ENCODE measurements at regions not wholly inside any gene's neighbourhood (a gene's known extent, or its start where the extent isn't known, plus 50 kb on each side); places are given as distances from the start of the nearest gene placed in this dataset.

DNA sequence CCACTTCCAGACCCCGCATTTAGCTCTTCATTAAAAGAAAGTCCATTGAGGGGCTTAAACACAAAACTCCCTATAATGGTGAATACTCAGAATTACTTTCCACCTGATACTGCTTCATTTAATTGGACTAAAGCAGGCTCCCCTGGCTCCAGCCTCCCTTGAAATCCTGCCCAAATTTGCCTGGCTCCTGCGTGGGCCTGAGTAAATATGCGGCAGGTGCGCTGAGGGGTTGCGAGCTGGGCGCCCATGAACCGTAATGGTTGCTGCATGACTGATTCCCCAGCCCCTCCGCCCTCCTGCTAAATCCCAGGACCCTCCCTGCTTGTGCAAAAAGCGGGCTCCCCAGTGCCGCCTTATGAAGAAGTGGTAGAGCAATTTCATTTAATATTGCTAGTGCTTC is 639.7 kb downstream of the BNC2 start:
- DNase-seq: no peak
- Mint-ChIP-seq H3K4me1 (no peaks in the 10 kb centered on the region), H3K9me3 (peaks cover 5 to 25% (median 13%) of the 10 kb centered on the region in 5 donors), H3K36me3 (no peaks in the 10 kb centered on the region), H3K27ac (no peak overlapping the region), H3K27me3 (no peaks in the 10 kb centered on the region), H3K4me3 (no peak overlapping the region)
- ChIA-PET POLR2A (no interaction called here), CTCF (no interaction called here)
- Histone ChIP-seq H3K36me3 (ENCODE audit: insufficient read depth, low read length) (no peaks in the 10 kb centered on the region), H3K27ac (ENCODE audit: low read depth, low read length) (no peak overlapping the region), H3K9me3 (ENCODE audit: low read length) (no peaks in the 10 kb centered on the region), H3K27me3 (ENCODE audit: insufficient read depth, low read length, poor library complexity, severe bottlenecking) (no peaks in the 10 kb centered on the region), H3K4me3 (ENCODE audit: low read length) (no peak overlapping the region), H3K4me1 (ENCODE audit: insufficient read depth, low read length) (no peaks in the 10 kb centered on the region)

DNA sequence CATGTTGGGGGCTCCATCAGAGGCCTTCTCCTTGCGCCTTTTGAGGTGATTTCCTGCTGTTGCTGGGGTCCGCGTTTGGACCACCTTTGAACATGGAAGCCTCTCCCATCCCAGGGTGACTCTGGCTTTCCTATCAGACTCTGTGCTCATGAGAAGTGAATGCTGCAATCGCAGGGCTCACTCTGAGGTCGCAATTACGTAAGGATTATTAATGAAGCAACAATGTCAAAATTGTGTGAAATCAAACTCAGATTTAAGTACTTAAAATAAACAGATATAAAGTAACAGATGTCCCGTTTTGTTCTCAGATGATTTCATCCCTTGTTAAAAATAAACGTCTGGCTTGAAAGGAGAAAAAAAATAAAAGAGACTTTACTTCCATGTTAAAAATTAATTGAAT is 634.2 kb downstream of the BNC2 start:
- no peaks in the 10 kb centered on the region for H3K4me1 Mint-ChIP-seq
- no peaks in the 10 kb centered on the region for H3K27me3 Mint-ChIP-seq
- DNase-seq: no peak
- Histone ChIP-seq H3K36me3 (ENCODE audit: insufficient read depth, low read length) (no peaks in the 10 kb centered on the region), H3K4me1 (ENCODE audit: insufficient read depth, low read length) (no peaks in the 10 kb centered on the region), H3K27ac (ENCODE audit: low read depth, low read length) (no peak overlapping the region), H3K9me3 (ENCODE audit: low read length) (no peaks in the 10 kb centered on the region), H3K27me3 (ENCODE audit: insufficient read depth, low read length, poor library complexity, severe bottlenecking) (no peaks in the 10 kb centered on the region), H3K4me3 (ENCODE audit: low read length) (no peak overlapping the region)
- H3K9me3 Mint-ChIP-seq: peaks cover 7 to 22% (median 9%) of the 10 kb centered on the region in 5 donors
- no peak overlapping the region for H3K4me3 Mint-ChIP-seq
- H3K36me3 Mint-ChIP-seq: no peaks in the 10 kb centered on the region
- POLR2A ChIA-PET: no interaction called here
- CTCF ChIA-PET: no interaction called here
- no peak overlapping the region for H3K27ac Mint-ChIP-seq

DNA sequence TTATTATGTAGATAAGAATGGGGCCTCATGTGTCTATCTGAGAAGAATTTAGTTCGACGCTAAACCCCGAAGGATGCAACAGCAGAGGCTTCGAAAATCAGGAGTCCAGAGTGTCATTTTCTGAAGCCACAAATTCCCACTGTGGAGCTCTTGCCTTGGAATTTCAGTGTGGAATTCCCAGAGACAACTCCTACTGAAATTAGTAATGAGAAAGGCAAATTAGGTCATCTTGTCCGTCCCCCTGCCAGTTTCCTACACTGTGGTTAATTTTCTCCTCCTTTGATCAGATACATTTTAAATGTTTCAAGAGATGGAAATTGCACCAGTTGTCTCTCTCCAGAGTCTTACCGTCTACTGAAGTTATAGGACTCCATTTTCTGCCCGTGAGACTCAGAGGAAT is 633.6 kb downstream of the BNC2 start:
- H3K27ac Mint-ChIP-seq: no peak overlapping the region
- Histone ChIP-seq H3K27me3 (ENCODE audit: insufficient read depth, low read length, poor library complexity, severe bottlenecking) (no peaks in the 10 kb centered on the region), H3K9me3 (ENCODE audit: low read length) (no peaks in the 10 kb centered on the region), H3K4me1 (ENCODE audit: insufficient read depth, low read length) (no peaks in the 10 kb centered on the region), H3K4me3 (ENCODE audit: low read length) (no peak overlapping the region), H3K27ac (ENCODE audit: low read depth, low read length) (no peak overlapping the region), H3K36me3 (ENCODE audit: insufficient read depth, low read length) (no peaks in the 10 kb centered on the region)
- peaks cover 4 to 22% (median 9%) of the 10 kb centered on the region in 5 donors for H3K9me3 Mint-ChIP-seq
- ChIA-PET POLR2A (no interaction called here), CTCF (no interaction called here)
- no peaks in the 10 kb centered on the region for H3K27me3 Mint-ChIP-seq
- no peaks in the 10 kb centered on the region for H3K4me1 Mint-ChIP-seq
- no peak for DNase-seq
- no peaks in the 10 kb centered on the region for H3K36me3 Mint-ChIP-seq
- H3K4me3 Mint-ChIP-seq: no peak overlapping the region

DNA sequence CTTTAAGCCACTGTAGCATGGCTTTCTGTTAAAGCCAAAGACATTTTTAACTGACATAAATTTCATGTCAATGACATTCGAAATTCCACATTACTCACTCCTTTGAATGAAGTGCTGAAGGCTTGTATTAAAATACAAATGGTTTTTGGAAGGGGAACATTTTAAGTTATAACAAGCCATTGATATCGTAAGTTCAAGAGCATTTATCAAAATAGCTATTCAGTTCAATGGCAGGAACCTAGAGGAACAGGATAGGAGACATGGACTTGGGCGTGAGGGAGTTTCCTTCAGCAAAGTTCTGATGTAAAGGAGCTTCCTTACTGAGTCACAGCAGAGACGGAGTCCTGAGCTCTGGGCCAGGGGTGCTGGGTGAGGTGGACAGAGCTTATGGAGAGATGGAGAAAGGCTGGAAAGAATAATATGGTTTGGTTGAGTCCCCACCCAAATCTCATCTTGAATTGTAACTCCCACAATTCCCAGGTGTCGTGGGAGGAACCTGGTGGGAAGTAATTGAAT is 631.8 kb downstream of the BNC2 start:
- Mint-ChIP-seq H3K9me3 (peaks cover 4 to 19% (median 9%) of the 10 kb centered on the region in 5 donors), H3K4me3 (no peak overlapping the region), H3K27me3 (no peaks in the 10 kb centered on the region), H3K4me1 (no peaks in the 10 kb centered on the region), H3K36me3 (no peaks in the 10 kb centered on the region), H3K27ac (no peak overlapping the region)
- no peak for DNase-seq
- no peak overlapping the region for H3K27ac ChIP-seq (ENCODE audit: low read depth, low read length)
- no peaks in the 10 kb centered on the region for H3K27me3 ChIP-seq (ENCODE audit: insufficient read depth, low read length, poor library complexity, severe bottlenecking)
- CTCF ChIA-PET: no interaction called here
- H3K36me3 ChIP-seq (ENCODE audit: insufficient read depth, low read length): no peaks in the 10 kb centered on the region
- no peaks in the 10 kb centered on the region for H3K9me3 ChIP-seq (ENCODE audit: low read length)
- H3K4me3 ChIP-seq (ENCODE audit: low read length): no peak overlapping the region
- POLR2A ChIA-PET: no interaction called here
- no peaks in the 10 kb centered on the region for H3K4me1 ChIP-seq (ENCODE audit: insufficient read depth, low read length)

DNA sequence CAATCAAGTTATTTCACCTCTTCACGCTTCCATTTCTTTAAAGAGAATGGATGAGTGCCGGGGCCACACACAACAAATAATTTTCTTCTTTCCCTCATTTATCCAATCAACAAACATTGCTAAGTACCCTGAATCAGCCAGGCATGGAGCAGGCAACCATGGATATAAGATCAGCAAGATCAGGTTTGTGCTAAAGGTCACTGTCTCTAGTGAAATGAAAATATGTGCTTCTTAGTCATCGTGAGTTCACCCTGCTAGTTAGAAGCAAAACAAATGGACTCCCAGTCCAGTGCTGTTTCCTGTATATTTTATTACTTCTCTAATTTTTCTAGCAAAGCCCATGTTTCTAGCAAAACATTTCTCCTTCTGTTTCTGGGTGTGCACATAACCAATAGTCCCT is 629.2 kb downstream of the BNC2 start:
- Histone ChIP-seq H3K4me1 (ENCODE audit: insufficient read depth, low read length) (no peaks in the 10 kb centered on the region), H3K36me3 (ENCODE audit: insufficient read depth, low read length) (no peaks in the 10 kb centered on the region), H3K9me3 (ENCODE audit: low read length) (no peaks in the 10 kb centered on the region), H3K27ac (ENCODE audit: low read depth, low read length) (no peak overlapping the region), H3K27me3 (ENCODE audit: insufficient read depth, low read length, poor library complexity, severe bottlenecking) (no peaks in the 10 kb centered on the region), H3K4me3 (ENCODE audit: low read length) (no peak overlapping the region)
- CTCF ChIA-PET: no interaction called here
- Mint-ChIP-seq H3K36me3 (no peaks in the 10 kb centered on the region), H3K4me3 (no peak overlapping the region), H3K27ac (no peak overlapping the region), H3K9me3 (peaks cover 2 to 16% (median 4%) of the 10 kb centered on the region in 5 donors), H3K4me1 (no peaks in the 10 kb centered on the region), H3K27me3 (no peaks in the 10 kb centered on the region)
- POLR2A ChIA-PET: no interaction called here
- no peak for DNase-seq

DNA sequence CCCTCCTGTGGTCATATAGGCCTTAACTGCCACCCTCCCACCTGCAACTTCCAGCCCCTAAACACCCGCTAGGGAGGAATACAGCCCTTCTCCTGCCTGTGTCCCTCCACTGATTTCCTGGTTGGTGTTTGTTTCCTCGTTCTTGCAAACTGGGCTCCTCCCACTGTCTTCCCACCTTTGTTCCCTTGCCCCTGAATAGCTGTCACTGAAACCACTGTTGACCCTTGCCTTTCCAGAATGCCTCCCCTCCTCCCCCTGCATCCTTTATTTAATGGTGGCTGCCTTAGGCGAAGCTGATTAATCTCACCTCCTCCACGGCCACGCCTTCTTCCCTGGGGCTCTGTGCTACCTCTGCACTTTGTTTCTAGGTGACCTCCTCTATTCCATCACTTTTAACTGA is 626.7 kb downstream of the BNC2 start:
- Histone ChIP-seq H3K9me3 (ENCODE audit: low read length) (no peaks in the 10 kb centered on the region), H3K4me3 (ENCODE audit: low read length) (no peak overlapping the region), H3K27me3 (ENCODE audit: insufficient read depth, low read length, poor library complexity, severe bottlenecking) (no peaks in the 10 kb centered on the region), H3K27ac (ENCODE audit: low read depth, low read length) (no peak overlapping the region), H3K36me3 (ENCODE audit: insufficient read depth, low read length) (no peaks in the 10 kb centered on the region), H3K4me1 (ENCODE audit: insufficient read depth, low read length) (no peaks in the 10 kb centered on the region)
- no peaks in the 10 kb centered on the region for H3K27me3 Mint-ChIP-seq
- ChIA-PET CTCF (no interaction called here), POLR2A (no interaction called here)
- peak overlapping the region in 1 of 8 donors; percentile 58 for H3K27ac Mint-ChIP-seq
- no peaks in the 10 kb centered on the region for H3K36me3 Mint-ChIP-seq
- no peaks in the 10 kb centered on the region for H3K4me1 Mint-ChIP-seq
- no peak for DNase-seq
- H3K9me3 Mint-ChIP-seq: peaks cover under 1 to 18% (median 4%) of the 10 kb centered on the region in 5 donors
- H3K4me3 Mint-ChIP-seq: no peak overlapping the region

DNA sequence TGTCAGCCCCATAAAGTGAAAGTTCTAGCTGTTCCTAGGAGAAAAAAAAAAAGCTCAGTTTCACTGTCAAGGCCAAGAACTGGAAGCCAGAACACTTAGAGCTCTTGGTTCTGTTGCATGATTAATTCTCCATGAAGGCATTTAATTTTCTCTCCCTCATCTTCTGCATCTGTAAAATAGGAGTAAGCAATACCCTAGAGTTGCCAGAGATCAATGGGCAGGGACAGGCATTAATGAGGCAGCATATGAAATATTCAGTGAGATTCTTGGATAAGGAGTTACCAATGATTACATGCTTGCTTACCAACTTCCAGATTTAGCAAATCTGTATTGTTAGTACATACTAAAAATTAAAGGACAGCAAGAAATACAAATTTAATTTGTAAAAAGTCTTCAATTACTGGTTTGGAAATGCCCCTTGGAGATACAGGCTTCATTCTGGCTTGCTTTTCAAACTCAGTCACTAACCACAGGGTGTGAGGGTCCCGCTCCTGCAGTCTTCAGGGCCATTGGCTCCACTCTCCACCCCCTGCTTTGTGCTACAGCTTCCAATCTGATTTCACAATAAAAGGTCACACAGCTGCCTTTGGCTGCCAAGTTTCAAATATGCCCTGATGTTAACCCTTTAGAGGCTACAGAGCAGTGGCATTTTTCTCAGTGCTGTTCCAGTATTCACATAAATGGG is 624.6 kb downstream of the BNC2 start:
- H3K4me3 ChIP-seq (ENCODE audit: low read length): no peak overlapping the region
- Mint-ChIP-seq H3K27me3 (no peaks in the 10 kb centered on the region), H3K27ac (no peak overlapping the region), H3K4me3 (no peak overlapping the region), H3K9me3 (peaks cover 0 to 12% (median 3%) of the 10 kb centered on the region in 5 donors), H3K36me3 (no peaks in the 10 kb centered on the region), H3K4me1 (no peaks in the 10 kb centered on the region)
- POLR2A ChIA-PET: no interaction called here
- CTCF ChIA-PET: no interaction called here
- DNase-seq: no peak
- H3K27me3 ChIP-seq (ENCODE audit: insufficient read depth, low read length, poor library complexity, severe bottlenecking): no peaks in the 10 kb centered on the region
- no peak overlapping the region for H3K27ac ChIP-seq (ENCODE audit: low read depth, low read length)
- no peaks in the 10 kb centered on the region for H3K36me3 ChIP-seq (ENCODE audit: insufficient read depth, low read length)
- no peaks in the 10 kb centered on the region for H3K4me1 ChIP-seq (ENCODE audit: insufficient read depth, low read length)
- no peaks in the 10 kb centered on the region for H3K9me3 ChIP-seq (ENCODE audit: low read length)

DNA sequence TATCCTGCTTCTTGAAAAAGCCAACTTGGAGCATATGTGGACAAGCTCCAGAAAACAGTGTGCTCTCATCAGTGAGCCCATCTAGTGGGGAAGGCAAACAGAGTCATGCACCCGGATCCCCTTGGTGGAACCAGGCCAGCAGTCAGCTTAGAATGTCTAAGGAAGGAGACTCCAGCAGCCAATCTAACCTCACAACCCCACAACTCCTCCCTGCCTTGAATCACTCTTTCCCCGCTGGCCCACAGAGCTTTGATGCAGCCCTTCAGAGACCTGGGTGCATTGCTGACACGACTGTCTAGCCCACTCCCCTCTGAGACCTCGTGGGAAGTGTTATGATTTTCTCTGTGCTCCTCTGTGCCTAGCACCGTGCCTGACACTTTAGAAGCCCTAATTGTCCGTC is 623.7 kb downstream of the BNC2 start:
- Histone ChIP-seq H3K36me3 (ENCODE audit: insufficient read depth, low read length) (no peaks in the 10 kb centered on the region), H3K4me1 (ENCODE audit: insufficient read depth, low read length) (no peaks in the 10 kb centered on the region), H3K27ac (ENCODE audit: low read depth, low read length) (no peak overlapping the region), H3K4me3 (ENCODE audit: low read length) (no peak overlapping the region), H3K27me3 (ENCODE audit: insufficient read depth, low read length, poor library complexity, severe bottlenecking) (no peaks in the 10 kb centered on the region), H3K9me3 (ENCODE audit: low read length) (no peaks in the 10 kb centered on the region)
- no peaks in the 10 kb centered on the region for H3K4me1 Mint-ChIP-seq
- no peaks in the 10 kb centered on the region for H3K36me3 Mint-ChIP-seq
- DNase-seq: no peak
- H3K9me3 Mint-ChIP-seq: peaks cover 0 to 8% (median 4%) of the 10 kb centered on the region in 5 donors
- H3K4me3 Mint-ChIP-seq: no peak overlapping the region
- ChIA-PET POLR2A (no interaction called here), CTCF (no interaction called here)
- no peaks in the 10 kb centered on the region for H3K27me3 Mint-ChIP-seq
- H3K27ac Mint-ChIP-seq: no peak overlapping the region

All from CD8-positive, alpha-beta memory T cell (primary cell).